ENCODE measurements at regions not wholly inside any gene's neighbourhood (a gene's known extent, or its start where the extent isn't known, plus 50 kb on each side); places are given as distances from the start of the nearest gene placed in this dataset.
A peak's percentile ranks its signal among the peaks of the same experiment; 100 is the strongest.

DNA sequence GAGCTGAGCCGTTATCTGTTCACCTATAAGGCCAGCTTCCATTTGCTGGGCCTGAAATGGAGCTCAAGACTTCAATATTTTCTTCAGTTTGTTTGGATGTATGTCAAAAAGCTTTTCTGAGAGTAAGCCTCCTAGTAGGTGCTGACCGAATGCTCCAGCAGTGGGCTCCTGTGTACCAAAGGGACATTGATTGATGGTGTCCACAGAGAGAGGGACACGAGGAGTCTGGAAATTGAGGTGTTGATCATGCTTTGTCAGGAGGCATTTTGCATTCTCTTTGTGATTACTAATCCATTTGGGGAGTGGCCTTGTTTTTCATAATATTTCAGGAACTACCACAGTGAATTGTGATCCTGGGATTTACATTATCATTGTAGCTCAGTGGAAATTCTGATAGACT is 107.7 kb upstream of the SLC38A2 start (continued):
- TF ChIP-seq, protein P1, sequence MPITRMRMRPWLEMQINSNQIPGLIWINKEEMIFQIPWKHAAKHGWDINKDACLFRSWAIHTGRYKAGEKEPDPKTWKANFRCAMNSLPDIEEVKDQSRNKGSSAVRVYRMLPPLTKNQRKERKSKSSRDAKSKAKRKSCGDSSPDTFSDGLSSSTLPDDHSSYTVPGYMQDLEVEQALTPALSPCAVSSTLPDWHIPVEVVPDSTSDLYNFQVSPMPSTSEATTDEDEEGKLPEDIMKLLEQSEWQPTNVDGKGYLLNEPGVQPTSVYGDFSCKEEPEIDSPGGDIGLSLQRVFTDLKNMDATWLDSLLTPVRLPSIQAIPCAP (CRISPR knock-in tag; IDR thresholded peaks at IDR 0.05), result no peak
- TF ChIP-seq GTF2I (CRISPR knock-in tag; conservative IDR thresholded peaks at IDR 0.05), result no peak
- TF ChIP-seq, protein P2, sequence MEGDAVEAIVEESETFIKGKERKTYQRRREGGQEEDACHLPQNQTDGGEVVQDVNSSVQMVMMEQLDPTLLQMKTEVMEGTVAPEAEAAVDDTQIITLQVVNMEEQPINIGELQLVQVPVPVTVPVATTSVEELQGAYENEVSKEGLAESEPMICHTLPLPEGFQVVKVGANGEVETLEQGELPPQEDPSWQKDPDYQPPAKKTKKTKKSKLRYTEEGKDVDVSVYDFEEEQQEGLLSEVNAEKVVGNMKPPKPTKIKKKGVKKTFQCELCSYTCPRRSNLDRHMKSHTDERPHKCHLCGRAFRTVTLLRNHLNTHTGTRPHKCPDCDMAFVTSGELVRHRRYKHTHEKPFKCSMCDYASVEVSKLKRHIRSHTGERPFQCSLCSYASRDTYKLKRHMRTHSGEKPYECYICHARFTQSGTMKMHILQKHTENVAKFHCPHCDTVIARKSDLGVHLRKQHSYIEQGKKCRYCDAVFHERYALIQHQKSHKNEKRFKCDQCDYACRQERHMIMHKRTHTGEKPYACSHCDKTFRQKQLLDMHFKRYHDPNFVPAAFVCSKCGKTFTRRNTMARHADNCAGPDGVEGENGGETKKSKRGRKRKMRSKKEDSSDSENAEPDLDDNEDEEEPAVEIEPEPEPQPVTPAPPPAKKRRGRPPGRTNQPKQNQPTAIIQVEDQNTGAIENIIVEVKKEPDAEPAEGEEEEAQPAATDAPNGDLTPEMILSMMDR (IDR thresholded peaks at IDR 0.05), result no peak
- no peak for TF ChIP-seq RELA (CRISPR knock-in tag; IDR thresholded peaks at IDR 0.05; ENCODE audit: borderline replicate concordance)
- TF ChIP-seq ZNF317 (CRISPR knock-in tag; IDR thresholded peaks at IDR 0.05; ENCODE audit: borderline replicate concordance, low read depth), result no peak
- no peak for TF ChIP-seq SP1 (CRISPR knock-in tag; conservative IDR thresholded peaks at IDR 0.05)
- TF ChIP-seq NR3C1 (CRISPR knock-in tag; conservative IDR thresholded peaks at IDR 0.05; ENCODE audit: low read depth), result no peak
- no peak for TF ChIP-seq ZNF416 (CRISPR knock-in tag; IDR thresholded peaks at IDR 0.05)

DNA sequence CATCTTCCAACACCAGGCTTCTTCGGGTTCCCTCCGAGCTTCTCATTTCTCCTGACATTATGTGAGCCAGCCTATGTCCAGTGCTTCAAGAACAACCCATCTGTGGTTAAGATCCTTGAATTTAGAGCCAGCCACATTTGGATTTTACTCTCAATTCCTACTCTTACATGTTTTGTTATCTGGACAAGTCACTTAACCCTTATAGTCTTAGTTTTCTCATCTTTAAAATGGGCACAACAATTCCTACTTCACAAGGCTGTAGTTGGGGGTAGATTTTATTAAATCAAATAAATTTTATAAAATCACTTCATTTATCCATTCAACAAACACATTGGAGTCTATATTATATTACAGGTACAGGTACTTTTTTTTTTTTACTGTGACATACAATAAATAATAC is 105.5 kb upstream of the SLC38A2 start:
- Mint-ChIP-seq H3K9me3 (no peaks in the 10 kb centered on the region), H3K27ac (no peak overlapping the region), H3K4me3 (no peak overlapping the region), H3K36me3 (no peaks in the 10 kb centered on the region), H3K4me1 (peaks cover 15% of the 10 kb centered on the region), H3K27me3 (ENCODE audit: low read depth) (no peaks in the 10 kb centered on the region)
- TF ChIP-seq KAT7 (CRISPR knock-in tag; IDR thresholded peaks at IDR 0.05; ENCODE audit: borderline replicate concordance), result no peak
- TF ChIP-seq ZNF138 (CRISPR knock-in tag; conservative IDR thresholded peaks at IDR 0.05), result no peak
- TF ChIP-seq SOX15 (CRISPR knock-in tag; IDR thresholded peaks at IDR 0.05), result no peak
- TF ChIP-seq, protein P3, sequence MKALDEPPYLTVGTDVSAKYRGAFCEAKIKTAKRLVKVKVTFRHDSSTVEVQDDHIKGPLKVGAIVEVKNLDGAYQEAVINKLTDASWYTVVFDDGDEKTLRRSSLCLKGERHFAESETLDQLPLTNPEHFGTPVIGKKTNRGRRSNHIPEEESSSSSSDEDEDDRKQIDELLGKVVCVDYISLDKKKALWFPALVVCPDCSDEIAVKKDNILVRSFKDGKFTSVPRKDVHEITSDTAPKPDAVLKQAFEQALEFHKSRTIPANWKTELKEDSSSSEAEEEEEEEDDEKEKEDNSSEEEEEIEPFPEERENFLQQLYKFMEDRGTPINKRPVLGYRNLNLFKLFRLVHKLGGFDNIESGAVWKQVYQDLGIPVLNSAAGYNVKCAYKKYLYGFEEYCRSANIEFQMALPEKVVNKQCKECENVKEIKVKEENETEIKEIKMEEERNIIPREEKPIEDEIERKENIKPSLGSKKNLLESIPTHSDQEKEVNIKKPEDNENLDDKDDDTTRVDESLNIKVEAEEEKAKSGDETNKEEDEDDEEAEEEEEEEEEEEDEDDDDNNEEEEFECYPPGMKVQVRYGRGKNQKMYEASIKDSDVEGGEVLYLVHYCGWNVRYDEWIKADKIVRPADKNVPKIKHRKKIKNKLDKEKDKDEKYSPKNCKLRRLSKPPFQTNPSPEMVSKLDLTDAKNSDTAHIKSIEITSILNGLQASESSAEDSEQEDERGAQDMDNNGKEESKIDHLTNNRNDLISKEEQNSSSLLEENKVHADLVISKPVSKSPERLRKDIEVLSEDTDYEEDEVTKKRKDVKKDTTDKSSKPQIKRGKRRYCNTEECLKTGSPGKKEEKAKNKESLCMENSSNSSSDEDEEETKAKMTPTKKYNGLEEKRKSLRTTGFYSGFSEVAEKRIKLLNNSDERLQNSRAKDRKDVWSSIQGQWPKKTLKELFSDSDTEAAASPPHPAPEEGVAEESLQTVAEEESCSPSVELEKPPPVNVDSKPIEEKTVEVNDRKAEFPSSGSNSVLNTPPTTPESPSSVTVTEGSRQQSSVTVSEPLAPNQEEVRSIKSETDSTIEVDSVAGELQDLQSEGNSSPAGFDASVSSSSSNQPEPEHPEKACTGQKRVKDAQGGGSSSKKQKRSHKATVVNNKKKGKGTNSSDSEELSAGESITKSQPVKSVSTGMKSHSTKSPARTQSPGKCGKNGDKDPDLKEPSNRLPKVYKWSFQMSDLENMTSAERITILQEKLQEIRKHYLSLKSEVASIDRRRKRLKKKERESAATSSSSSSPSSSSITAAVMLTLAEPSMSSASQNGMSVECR (CRISPR knock-in tag; IDR thresholded peaks at IDR 0.05; ENCODE audit: borderline replicate concordance), result no peak
- TF ChIP-seq ATF1 (CRISPR knock-in tag; IDR thresholded peaks at IDR 0.05), result no peak
- CTCF ChIA-PET, result no interaction called here
- no peak for ATAC-seq
- DNase-seq (ENCODE audit: low spot score), result no peak
- POLR2A ChIA-PET, result no interaction called here

DNA sequence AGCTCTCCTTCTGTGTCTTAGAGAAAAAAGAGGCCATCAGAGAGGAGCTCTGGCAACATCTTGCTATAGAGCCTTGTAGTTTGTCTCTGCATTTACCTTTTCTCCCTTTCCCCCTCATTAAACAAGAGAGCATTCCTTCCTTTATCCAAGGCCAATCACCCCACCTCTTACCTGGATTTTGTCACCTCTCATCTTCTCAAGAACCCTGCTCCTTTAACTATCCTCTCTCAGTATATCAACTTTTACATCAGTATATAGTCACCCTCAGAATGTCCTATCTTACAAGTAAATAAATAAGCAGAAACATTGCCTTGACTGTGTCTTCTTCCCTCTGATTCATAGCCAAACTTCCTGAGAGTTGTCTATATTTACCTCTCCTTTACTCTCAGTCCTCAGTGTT is 105.0 kb upstream of the SLC38A2 start:
- H3K9me3 Mint-ChIP-seq, result no peaks in the 10 kb centered on the region
- no peak for DNase-seq (ENCODE audit: low spot score)
- no peaks in the 10 kb centered on the region for H3K27me3 Mint-ChIP-seq (ENCODE audit: low read depth)
- TF ChIP-seq ZNF232 (CRISPR knock-in tag; IDR thresholded peaks at IDR 0.05) (no peak), EMX1 (CRISPR knock-in tag; IDR thresholded peaks at IDR 0.05) (no peak), SMAD3 (CRISPR knock-in tag; IDR thresholded peaks at IDR 0.05; ENCODE audit: borderline replicate concordance) (no peak), FOXK1 (CRISPR knock-in tag; IDR thresholded peaks at IDR 0.05) (no peak)
- TF ChIP-seq, protein P4, sequence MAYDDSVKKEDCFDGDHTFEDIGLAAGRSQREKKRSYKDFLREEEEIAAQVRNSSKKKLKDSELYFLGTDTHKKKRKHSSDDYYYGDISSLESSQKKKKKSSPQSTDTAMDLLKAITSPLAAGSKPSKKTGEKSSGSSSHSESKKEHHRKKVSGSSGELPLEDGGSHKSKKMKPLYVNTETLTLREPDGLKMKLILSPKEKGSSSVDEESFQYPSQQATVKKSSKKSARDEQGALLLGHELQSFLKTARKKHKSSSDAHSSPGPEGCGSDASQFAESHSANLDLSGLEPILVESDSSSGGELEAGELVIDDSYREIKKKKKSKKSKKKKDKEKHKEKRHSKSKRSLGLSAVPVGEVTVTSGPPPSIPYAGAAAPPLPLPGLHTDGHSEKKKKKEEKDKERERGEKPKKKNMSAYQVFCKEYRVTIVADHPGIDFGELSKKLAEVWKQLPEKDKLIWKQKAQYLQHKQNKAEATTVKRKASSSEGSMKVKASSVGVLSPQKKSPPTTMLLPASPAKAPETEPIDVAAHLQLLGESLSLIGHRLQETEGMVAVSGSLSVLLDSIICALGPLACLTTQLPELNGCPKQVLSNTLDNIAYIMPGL (CRISPR knock-in tag; IDR thresholded peaks at IDR 0.05), result no peak
- no peak overlapping the region for H3K4me3 Mint-ChIP-seq
- peaks cover 14% of the 10 kb centered on the region for H3K4me1 Mint-ChIP-seq
- H3K36me3 Mint-ChIP-seq, result no peaks in the 10 kb centered on the region
- ChIA-PET POLR2A (no interaction called here), CTCF (no interaction called here)
- no peak for ATAC-seq
- peak overlapping the region; percentile 1; the same call in 1 of the 2 replicates for H3K27ac Mint-ChIP-seq

Data from WTC11 (cell line).